ENCODE measurements at regions not wholly inside any gene's neighbourhood (a gene's known extent, or its start where the extent isn't known, plus 50 kb on each side); places are given as distances from the start of the nearest gene placed in this dataset.

GRCh38 chr5:173463207-173463606 lies 135.0 kb upstream of the STC2 start:
- DNase-seq (ENCODE audit: low read depth), result no peak

- DNase-seq (ENCODE audit: low read depth), result no peak
These were observed 130.8 kb upstream of the STC2 start for GRCh38 chr5:173458828-173459609.

DNA sequence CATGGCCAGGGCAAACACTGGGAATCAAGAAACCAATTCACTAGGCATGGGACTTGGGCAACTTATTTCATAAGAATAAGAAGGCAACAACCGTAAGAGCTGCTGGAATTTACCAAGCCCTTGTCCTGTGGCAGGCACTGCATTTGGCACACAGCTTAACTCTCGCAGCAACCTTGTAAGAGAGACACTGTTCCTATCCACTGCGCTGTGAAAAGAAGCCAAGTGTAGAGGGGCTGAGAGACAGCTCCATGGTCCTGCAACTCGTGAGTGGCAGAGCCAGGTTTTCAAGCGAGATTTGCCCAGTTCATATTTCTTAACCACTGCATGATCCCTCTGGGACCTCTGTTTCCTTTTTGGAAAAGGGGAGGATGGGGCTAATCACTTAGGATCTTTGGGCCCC lies 129.3 kb upstream of the STC2 start:
- no peak for DNase-seq (ENCODE audit: low read depth)

GRCh38 chr5:173456751-173457171 lies 128.5 kb upstream of the STC2 start:
- no peak for DNase-seq (ENCODE audit: low read depth)

GRCh38 chr5:173456181-173456580 lies 128.0 kb upstream of the STC2 start:
- no peak for DNase-seq (ENCODE audit: low read depth)

DNA sequence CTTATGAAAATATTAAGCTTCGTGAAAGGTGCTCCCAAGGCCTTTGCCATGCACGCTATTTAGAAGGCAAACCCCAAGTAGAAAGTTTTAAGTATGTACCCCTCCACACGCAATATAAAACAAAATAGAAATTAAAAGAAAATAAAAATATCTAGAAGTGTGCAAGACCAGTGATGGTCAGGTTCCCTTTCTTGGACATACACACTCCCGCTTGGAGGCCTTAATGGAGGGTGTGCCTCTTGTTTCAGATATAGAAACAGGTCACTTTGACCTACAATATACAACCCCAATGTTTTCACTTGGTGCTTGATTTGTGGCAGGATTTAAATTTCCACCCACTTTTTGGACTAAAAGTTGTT lies 127.4 kb upstream of the STC2 start:
- DNase-seq (ENCODE audit: low read depth), result no peak

DNA sequence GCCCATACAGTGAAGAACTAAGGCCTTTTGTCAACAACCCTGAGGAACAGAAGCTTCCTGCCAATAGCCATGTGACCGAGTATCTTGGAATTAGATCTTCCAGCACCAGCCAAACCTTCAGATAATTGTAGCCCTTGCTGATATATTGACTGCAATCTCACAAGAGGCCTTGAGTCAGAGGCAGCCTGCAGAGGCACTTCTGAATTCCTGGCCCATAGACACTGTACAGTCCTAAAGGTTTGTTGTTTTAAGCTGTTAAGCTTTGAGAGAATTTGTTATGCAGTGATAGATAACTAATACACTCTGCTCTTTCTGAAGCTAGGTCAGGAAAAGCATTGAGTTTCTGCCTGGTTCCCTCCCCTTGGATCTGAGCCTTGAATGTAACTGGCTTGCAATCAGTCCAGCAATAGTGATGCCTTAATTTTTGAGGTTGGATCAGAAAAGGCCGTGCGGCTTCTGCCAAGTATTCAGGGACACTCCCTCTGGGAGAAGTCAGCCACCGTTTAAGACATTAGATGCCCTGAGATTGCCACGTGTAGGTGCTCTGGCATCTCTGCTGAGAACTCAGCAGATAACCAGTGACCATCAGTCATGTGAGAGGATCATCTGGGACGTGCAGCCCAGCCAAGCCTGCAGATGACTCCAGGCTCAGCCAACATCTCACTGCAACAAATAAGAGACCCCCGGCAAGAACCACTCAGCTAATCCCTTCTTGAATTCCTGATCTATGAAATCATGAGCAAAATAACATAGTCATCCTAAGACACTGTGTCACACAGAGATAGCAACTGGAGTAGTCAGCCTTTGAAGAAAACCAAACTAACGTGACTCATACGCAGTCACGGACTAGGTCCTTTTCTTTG lies 126.8 kb upstream of the STC2 start:
- peak; percentile 90 for DNase-seq (ENCODE audit: low read depth)

DNA sequence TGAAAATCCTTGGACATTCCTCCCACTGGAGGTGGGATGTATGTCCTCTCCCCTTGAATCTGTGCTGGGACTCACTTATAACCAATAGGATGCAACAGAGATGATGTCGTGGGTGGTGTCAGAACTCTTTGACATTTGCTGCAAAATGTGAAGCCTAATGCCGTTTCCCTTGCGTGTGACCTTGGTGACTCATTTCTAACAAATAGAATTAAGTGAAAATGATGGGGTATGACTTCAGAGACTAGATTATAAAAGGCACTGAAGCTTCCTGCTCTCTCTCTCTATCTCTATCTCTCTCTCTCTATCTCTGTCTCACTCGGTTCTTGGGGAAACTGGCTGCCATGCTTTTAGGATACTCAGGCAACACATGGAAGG lies 126.1 kb upstream of the STC2 start:
- DNase-seq (ENCODE audit: low read depth), result no peak

DNA sequence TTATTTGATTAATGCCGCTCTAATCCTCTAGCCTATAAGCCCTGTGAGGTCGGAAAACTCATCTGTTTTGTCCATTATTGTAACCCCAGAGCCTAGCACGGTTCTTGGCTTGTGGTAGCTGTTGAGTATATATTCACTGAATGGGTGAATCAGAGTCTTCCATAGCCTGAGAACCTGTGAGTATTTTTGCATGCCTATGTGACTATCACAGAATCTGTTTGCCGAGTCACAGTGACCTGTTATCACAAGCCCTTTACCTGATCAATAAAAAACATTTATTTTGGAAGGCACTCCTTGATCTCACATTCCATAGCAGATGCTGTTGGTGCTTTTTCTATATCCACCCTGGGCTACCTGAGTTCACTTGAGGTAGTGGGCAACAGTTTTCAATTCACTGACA lies 125.0 kb upstream of the STC2 start:
- no peak for DNase-seq (ENCODE audit: low read depth)

- no peak for DNase-seq (ENCODE audit: low read depth)
These were observed 124.1 kb upstream of the STC2 start for GRCh38 chr5:173452119-173452905.

GRCh38 chr5:173451651-173452050 lies 123.4 kb upstream of the STC2 start:
- no peak for DNase-seq (ENCODE audit: low read depth)

GRCh38 chr5:173451031-173451430 lies 122.8 kb upstream of the STC2 start:
- DNase-seq (ENCODE audit: low read depth), result no peak

- no peak for DNase-seq (ENCODE audit: low read depth)
These were observed 122.0 kb upstream of the STC2 start for GRCh38 chr5:173450188-173450587.

- DNase-seq (ENCODE audit: low read depth), result no peak
These were observed 120.6 kb upstream of the STC2 start for GRCh38 chr5:173448856-173449255.

DNA sequence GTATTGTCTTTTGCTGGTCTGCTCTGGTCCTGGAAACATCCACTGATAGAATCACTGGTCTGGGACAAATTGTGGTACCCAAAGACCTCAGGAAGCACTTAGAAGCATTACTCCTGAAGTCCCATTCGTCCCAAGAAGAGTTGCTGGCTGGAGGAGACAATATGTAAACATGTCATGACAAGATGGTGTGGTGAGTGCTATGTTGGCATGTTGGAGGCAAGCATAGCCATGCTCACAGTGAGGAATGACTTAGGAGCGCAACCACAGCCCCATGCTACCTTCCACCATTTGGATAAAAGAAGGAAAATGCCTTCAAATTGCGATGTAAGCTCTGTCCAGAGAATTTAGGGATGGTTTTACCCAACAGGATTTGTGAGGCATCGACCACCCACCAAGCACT lies 115.8 kb upstream of the STC2 start:
- DNase-seq (ENCODE audit: low read depth), result no peak

DNA sequence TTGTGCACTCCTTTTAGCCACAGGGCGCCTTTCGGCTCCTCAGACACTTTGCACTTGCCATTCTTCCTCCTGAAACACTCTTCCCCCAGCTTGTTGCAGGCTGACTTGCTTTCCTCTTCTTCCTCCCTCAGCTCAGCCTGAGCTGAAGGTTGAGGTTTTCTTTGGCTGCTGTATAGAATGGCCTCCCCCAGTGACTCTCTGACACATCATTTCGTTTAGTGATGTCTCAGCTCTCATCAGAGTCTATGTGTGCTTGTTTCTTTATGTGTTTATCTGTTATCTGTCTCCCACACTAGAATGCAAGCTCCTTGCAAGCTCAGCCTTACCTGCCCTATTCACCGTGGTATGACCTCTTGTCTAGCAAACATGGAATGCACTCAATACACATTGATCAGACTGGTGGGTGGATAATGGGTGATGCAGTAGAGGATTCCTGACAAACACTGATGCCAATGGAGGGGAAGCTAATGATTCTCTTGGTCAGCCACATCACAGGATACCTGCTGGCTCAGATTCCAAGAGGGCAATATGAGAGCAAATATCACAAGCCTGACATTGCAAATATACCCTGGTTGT lies 112.9 kb upstream of the STC2 start:
- no peak for DNase-seq (ENCODE audit: low read depth)

DNA sequence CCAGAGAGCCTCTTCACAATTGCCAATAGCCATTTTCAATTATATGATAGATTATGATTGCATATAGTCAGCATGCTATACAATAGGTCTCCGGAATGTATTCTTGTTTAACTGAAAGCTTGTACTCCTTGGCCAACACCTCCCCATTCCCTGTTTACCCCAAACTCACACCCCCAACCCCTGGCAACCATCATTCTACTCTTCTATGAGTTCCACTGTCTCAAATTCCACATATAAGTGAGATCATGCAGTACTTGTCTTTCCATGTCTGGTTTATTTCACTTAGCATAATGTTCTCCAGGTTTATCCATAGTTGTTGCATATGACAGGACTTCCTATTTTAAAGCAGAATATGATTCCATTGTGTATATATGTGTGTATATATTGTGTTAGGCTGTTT lies 110.7 kb upstream of the STC2 start:
- no peak for DNase-seq (ENCODE audit: low read depth)

DNA sequence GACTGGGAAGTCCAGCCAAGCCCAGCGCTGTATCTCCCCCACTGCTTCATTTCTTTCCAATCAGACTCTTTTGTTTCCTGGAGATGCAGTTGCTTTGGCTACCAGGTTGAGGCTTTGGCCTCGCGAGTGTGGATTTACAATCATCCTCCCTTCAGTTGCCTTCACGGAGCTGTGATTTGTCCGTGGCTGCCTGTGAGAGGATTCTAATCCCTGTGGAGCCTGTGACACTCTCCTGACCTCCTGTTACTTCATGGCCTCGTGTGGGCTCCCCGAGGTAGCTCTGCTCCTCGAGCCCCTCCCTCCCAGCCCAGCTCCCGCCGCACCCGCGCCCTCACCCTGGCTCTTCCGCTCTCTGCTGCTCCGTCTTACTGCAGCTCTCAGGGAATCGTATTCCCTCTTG lies 107.2 kb upstream of the STC2 start:
- DNase-seq (ENCODE audit: low read depth), result no peak

GRCh38 chr5:173434270-173434669 lies 106.1 kb upstream of the STC2 start:
- no peak for DNase-seq (ENCODE audit: low read depth)

- DNase-seq (ENCODE audit: low read depth), result no peak
These were observed 102.2 kb upstream of the STC2 start for GRCh38 chr5:173430394-173430793.

GRCh38 chr5:173429489-173430150 lies 101.4 kb upstream of the STC2 start:
- no peak for DNase-seq (ENCODE audit: low read depth)
